Posterior cingulate gyrus (tissue), 11 donors: ENCODE measurements at regions not wholly inside any gene's neighbourhood (a gene's known extent, or its start where the extent isn't known, plus 50 kb on each side); places are given as distances from the start of the nearest gene placed in this dataset.

ENCODE experiments used
- DNase-seq, 10 donors: peaks; one replicate each; pipeline versions ENCODE4 v3.0.0 to v3.0.0-alpha.2; 2020 to 2021; ENCODE audit warnings: mixed read lengths in 3 of 10
- intact Hi-C: fragments of 100-400 bp; cut with DNase I; formaldehyde crosslinking; loops from one replicate; pipeline ENCODE4 v1.15.1; 2023

DNA sequence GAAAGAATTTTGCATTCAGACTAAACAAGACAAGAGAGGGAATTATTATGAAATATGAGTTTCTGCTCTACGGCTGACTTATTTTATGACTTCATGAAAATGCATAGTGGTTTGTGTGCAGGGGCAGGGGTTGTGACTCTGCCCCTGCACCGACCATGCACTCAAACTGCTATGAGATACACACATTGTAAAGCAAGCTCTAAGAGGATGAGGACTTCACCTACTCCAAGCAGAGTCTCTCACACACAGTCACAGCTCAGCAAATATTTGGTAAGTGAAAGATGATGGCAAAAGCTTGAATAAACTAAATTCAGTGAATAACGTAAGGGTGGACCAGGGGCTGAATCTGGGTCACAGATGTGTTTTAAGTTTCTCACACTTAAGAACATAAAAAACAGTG is 542.9 kb downstream of the PRELID2 start:
- no peak for DNase-seq
- intact Hi-C loops: no loop called here

DNA sequence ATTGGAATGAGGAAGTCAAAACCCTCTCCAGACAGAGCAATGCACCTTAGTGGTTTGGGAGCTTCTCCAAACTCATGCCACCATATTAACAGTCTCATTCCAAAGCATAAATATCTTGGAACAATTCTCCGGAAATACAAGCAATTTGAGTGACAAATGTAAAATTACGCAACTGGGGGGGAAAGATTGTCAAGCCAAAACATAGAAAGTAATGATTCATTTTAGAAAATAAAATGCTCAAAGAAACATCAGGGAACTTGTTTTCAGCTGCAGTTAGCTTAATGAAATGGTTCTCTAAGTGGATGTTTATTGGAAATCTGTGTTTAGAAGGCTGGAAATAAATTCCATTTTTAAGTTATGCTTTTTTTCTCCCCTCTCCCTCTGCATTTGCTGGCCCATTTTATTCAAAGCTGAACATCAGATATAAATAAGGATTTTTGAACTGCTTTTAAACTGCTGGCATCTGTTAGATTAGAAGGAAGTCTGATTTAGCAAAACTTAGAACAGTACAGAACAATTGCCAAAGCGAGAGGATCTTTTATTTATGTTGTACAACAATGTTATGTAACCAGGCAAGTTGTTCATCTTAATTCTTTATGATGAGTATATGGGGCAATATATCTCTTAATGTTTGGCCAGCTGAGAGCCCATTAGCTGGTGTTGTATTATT is 551.9 kb downstream of the PRELID2 start:
- intact Hi-C loops: no loop called here
- no peak for DNase-seq

DNA sequence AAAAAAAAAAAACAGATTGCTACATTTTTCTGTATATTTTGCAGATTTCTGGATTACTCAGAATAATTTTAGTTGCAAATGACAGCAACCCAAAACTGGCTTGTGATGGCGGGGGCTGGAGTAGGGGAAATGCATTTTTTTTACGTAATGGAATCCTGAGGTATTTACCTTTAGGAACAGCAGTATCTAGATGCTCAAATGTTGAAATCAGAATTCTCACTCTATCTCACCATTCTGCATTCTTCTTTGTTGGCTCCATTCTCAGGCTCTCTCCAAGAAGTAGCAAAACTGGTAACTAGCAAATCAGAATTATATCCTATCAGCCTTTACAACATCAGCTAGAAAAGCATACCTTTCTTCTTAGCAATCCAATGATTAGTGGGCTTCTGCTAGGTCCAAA is 554.3 kb downstream of the PRELID2 start:
- intact Hi-C loops: no loop called here
- no peak for DNase-seq

DNA sequence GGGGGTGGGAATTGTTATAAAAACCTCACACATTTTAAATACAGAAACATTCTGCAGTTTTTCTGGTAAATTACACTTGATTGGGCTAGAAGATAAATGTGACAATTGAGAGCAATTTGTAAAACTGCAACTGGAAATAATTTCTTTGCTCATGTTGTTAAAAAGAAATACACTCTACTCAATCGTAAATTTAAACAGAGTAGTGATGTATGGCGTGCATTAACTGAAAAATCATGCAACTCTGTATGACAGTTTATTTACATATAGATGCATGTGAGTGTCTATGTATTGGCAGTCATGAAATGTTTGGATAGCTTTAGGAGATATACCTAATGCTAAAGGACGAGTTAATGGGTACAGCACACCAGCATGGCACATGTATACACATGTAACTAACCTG is 554.9 kb downstream of the PRELID2 start:
- intact Hi-C loops: no loop called here

DNA sequence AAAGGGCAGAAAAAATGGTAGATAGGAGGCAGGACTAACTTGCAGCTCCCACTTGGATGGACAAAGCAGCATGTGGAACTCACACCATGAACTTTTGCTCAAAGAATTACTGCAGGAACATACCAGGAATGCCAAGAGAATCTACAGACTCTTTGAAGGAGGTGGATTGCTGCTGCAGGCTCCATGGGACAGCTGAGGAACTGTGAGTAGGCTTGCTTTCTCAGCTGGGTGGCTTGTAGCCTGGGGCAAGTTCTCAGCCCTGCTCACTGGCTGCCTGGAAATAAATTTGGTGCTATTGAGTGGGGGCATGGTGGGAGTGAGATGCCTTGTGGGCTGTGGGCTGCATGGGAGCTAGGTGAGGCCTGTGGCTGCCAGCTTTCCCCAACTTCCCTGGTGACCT is 574.5 kb downstream of the PRELID2 start:
- DNase-seq: no peak
- intact Hi-C loops: no loop called here

More for the DNA sequence above, 554.9 kb downstream of the PRELID2 start:
- no peak for DNase-seq

DNA sequence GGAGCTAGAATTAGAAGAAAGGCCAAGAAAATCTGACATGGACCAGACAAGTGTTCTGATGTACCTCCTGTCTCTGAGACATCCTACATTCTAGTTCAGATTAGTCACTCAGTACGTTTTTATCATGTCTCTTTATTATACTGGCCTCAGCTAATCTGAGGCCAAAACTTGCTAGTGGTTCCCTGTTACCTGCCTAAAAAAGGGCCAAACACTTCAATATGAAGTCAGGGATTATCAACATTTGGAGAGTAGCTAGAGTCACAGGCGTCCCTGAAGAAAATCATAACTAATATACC is 587.4 kb downstream of the PRELID2 start:
- DNase-seq: no peak
- intact Hi-C loops: no loop called here

DNA sequence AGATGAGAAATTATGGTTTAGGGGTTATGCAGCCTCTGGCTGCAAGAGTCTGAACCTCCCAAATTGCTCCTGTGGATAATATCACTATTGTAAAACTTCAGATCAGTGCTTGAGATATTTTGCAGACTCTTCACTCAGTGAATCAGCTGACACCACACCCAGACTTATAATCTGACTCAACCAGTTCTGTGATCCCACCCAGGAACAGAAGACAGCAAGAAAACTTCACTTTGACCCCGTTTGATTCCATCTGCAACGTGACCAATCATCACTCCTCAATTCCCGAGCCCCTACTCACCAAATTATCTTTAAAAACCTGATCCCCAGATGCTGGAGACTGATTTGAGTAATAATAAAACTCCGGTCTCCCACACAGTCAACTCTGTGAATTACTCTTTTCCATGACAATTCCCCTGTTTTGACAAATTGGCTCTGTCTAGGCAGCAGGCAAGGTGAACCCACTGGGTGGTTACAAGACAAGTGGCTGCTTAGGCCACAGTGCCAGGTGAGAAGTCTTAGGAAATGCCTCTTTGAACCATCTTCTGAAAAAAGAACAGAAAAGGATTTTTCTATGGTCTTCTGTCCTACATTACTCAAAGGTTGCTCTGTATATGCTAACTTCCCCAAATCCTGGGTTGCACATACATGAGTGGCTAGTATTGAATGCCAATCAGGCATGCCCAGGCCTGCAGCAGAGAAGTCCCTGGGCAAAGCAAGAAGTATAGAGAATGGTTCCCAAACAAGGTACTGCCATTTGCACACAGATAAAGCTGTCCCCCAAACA is 588.0 kb downstream of the PRELID2 start:
- no peak for DNase-seq
- intact Hi-C loops: no loop called here

DNA sequence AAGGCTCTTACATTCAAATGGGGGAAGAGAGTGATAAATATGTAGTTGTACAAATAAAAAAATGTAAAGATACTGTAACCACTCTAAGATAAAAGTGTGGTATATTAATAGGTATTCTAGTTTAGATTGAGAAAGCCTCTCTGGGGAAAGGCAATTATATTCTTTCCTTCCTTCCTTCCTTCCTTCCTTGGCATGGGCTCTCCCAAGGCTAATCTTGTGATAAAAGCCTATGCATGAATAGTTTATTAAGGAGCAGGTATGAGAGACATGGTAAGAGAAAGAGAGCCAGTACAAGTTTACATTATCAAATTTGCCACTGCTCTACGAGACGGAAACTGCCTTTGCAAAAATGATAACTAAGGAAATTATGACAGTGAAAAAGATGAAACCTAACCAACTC is 588.8 kb downstream of the PRELID2 start:
- DNase-seq: no peak
- intact Hi-C loops: no loop called here

DNA sequence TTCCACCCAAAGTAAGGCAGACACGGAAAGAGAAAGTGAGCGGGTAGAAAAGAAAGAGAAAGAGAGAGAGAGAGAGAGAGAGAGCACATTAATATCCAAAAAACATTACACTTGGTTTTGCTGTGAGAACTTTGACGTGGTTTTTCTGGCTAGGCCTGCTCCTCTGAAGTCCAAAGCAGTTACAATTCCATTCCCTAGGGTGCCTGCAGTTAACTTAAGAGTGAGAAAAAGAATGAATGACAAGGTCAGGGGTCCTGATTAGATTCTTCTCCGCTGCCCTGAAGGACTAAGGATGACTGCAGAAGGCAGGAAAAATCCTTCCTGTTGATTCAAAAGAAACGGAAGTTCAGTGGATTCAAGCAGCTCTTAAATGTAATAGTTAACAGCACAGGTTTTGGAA is 589.8 kb downstream of the PRELID2 start:
- DNase-seq: no peak
- intact Hi-C loops: no loop called here

DNA sequence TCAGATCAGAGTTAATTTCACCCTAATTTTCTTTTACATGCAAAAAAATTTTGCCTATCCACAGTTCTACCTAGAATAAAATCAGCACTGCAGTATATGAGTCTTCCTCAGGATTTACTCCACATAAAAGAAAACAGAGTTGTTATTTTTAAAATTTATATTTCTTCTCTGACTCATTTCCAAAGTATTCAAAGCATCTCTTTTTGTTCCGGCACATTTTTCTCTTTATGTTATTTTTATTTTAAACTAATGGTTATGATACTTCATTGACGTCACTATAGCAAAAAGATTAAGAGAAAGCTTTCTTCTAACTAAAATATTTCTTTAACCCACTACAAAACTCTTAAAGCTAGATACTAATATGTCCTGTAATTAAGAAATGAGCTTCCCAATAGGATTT is 590.4 kb downstream of the PRELID2 start:
- intact Hi-C loops: no loop called here
- no peak for DNase-seq

DNA sequence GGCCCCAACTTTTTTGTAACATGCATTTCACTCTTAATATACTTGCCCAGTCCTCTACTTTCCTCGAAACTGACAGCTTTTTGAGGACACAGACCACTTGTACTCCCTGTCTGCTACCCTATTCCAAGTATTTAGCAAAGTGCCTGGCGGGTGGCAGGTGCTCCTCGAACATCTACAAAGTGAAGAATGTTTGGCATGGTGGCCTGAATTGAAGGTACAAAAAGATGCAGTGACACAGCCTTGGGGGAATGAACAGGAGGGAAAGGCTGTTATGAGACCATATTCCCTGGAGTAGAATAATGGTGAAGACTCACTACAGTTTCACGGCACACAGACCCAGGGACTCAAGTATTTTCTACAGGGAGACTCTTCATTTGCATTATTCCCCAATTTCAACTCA is 590.9 kb downstream of the PRELID2 start:
- intact Hi-C loops: no loop called here
- no peak for DNase-seq

DNA sequence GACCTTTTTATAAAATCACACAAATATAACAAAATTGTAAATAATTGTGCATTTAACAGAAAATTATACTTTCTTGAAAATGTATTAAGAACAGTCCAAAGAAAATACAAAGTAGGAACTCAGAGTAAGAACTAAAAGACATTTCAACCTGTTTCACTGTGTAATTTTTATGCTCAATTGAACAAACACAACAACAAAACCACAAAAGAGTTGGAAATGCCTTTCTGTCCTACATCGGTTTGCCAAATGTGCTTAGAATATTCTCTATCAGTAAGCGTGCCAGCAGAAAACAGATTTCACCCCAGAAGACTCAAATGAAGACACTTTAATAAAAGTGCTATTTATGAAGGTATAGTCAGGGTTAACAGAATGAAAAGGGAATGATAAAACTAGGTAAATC is 592.1 kb downstream of the PRELID2 start:
- intact Hi-C loops: no loop called here
- DNase-seq: no peak

DNA sequence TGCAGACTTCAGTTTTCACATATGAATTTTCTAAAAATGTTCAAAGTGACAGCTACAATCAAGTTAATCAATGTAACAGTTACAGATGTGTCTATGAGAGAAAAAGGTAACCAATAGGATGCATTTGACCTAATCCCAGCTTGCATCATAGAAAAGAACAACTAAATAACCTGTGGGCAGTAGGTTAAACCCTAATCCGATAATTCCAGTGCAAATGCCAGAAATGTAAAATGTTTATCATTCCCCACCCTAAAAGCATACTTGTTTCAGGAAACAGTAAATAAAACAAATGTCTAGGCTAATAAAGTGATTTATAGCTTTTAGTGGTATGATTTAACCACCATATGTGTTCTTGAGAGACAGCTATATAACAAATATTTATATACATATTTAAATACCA is 592.6 kb downstream of the PRELID2 start:
- no peak for DNase-seq
- intact Hi-C loops: no loop called here

DNA sequence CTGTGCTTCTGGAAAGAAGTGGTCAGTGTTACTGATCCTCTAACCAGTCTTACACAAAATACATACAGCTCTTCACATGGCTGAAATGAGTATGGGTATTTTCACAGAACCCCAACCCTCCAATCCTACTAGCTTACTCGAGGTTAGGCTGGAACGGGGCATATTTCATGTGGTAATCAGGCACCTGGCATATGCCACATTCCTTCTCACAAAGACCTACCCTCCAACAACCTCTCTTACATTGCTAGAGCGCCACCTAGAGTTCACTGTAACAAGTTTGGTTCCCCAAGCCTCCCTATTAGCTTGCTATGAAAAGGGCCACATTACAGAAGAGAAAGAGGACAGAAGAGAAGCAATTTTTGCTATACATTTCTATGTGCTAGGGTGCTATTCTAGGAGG is 597.3 kb downstream of the PRELID2 start:
- no peak for DNase-seq
- intact Hi-C loops: no loop called here

DNA sequence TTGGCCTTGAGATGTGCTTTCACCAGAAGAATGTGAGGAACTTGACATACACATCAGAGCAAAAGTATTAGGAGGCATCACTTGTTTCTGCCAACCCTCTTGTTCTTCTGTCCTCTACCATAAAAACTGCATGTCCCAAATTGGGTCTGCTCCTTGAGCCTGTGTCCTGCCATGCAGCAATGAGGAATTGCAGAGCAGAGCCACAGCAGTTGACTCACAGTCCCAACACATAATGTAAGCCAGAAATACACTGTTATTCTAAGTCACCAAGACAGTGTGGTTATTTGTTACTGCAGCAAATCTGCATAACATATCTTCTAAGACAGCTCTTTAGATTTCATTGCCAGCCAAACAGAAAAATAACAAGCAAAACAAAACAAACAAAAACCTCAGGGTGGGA is 598.2 kb downstream of the PRELID2 start:
- no peak for DNase-seq
- intact Hi-C loops: no loop called here

DNA sequence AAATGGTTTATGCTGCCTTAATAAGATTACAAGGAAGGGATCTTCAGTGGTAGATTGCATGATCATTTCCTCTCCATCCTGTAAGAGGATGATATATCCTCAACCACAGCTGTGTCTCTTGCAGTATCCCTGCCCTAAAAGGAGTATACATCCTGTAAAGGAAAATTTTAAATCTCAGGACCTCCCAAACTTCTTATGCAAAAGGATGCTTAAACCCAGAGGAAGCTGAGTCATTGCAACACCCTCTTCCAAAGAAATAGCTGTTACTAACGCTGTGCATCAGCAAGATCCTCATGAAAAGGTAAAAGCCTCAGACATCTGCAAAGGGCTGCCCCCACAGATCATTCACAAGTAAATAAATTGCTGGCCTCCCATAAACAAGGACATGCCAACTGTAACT is 599.0 kb downstream of the PRELID2 start:
- no peak for DNase-seq
- intact Hi-C loops: no loop called here

DNA sequence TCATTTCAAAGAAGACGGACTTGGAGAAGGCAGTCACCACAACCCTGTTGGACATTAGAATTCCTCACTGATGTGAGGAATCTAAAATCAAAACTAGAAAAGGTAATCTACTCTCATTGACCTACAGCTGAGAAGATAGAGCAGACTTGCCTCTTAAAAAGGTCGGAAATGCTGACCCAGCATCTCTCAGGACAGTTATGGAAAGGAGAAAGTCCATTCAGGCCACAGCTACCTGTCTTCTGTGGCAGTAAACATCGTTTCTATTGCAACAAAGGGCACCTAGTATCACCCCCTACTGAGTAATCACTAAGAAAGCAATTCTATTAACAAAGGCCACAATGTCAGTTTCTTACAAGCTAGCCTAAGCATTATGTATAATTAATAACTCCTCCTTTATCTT is 601.7 kb downstream of the PRELID2 start:
- DNase-seq: no peak
- intact Hi-C loops: no loop called here

DNA sequence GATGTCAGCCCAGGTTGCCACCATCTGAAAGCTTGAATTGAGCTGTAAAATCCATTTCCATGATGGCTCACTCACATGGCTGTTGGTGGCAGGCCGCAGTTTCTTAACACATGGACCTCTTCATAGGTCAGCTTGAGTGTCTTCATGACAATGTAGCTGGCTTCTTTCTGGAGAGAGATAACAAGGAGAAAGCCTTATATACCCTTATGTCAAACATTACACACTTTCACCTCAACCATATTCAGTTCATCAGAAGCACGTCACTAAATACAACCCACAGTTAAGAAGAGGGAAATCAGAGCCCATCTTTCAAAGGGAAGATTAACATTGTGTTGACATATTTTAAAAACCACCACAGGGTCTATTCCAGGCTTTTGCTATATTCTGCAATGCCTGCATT is 604.4 kb downstream of the PRELID2 start:
- DNase-seq: no peak
- intact Hi-C loops: no loop called here

DNA sequence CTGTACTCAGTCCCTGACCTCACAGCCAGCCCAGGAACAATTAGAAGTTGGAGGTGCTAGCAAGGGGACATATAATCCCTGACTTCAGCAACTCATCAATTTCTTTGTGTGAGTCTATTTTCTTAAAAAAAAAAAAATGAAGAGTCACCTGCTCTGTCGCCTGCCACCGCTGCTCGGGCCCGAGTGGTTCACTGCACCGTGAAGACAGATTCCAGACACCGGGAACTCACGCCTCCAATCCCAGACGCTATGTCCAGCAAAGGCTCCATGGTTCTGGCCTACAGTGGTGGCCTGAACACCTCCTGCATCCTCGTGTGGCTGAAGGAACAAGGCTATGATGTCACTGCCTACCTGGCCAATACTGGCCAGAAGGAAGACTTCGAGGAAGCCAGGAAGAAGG is 606.6 kb downstream of the PRELID2 start:
- peak in 1 of 10 donors; percentile 70 for DNase-seq
- intact Hi-C loops: no loop called here

DNA sequence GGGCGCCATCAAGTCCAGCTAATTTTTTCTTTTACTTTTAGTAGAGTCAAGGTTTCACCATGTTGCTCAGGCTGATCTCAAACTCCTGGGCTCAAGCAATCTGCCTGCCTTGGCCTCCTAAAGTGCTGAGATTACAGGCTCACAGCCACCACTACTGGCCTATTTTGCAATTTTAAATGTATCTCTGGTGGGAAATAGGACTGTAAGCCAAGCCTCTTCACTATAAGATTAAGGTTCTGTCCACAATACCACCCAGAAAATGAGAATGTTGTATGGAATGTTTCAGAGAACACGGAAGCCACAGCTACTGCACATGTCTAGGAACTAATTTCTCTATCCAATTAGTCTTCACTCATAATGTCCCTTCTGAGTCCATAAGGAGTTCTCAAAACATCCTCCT is 607.3 kb downstream of the PRELID2 start:
- intact Hi-C loops: no loop called here
- DNase-seq: no peak

DNA sequence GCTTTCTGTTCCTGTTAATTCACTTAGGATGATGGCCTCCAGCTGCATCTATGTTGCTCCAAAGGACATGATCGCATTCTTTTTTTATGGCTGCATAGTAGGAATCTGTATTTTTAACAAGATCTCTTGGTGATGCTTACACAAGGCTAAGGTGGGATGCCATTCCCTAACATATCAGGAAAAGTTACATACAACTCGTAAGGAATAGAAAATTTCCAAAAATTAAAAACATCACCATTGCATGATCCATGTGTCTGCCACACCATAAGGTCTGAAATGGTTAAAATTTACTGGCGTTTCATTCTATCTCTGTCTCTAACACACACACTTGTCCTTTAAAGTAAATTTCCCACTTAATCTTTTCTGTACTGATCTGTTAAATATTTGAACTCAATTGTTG is 608.4 kb downstream of the PRELID2 start:
- no peak for DNase-seq
- intact Hi-C loops: no loop called here

DNA sequence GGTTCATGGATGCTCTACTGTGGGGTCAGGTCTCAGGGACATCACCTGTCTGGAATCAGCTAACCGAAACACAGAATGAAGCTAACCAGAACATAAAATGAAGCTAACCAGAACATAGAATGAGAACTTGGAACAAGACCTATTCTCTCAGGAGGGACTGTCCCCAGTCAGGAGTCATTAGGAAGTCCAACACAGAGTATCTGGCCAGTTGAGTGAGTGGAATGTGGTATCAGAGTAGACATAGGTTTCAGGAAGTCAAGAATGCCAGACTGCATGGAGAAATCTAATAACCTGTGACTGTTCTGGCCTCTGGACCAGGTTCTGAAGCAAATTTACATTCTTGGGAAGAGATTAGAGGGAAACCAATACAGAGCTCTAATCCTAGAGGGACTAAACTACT is 609.6 kb downstream of the PRELID2 start:
- DNase-seq: no peak
- intact Hi-C loops: no loop called here

DNA sequence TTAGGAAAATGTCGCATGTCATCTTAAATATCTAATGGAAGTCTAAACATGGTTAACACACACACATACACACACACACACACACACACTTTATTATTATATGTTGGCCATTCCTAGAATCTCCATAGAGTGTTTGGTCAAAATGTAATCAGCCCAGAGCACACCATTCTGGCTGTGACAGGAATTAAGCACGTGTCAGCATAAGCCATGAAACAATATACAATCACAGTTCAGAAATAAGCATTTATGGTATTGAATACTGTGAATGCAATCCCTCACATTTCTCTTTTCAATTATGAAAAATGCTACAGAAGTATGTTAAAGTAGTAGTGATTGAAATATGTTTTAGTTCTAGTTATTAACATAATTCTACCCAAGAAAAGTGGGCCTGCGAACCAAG is 611.6 kb downstream of the PRELID2 start:
- DNase-seq: no peak
- intact Hi-C loops: no loop called here
